ENCODE measurements at regions not wholly inside any gene's neighbourhood (a gene's known extent, or its start where the extent isn't known, plus 50 kb on each side); places are given as distances from the start of the nearest gene placed in this dataset.

DNA sequence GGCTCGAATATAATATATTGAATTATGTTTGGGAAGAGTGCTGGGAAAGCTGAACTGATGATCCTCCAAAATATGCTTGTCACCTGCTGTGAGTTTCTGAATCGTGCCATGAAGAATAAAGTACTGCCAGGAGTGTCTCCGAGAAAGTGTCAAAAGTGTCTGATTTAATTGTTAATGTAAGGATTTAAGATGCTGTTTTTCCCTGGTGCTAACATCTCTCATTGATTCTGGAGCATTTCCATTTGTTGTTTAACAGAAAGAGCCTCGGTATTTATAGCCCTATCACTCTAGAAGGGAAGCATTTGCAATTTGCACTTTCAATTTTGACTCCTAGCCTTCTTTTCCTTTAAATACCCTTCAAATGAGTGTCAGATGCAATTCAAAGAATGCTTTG is 342.2 kb downstream of the RND3 start:
- Histone ChIP-seq H2BK120ac (ENCODE audit: low read depth, low read length, poor library complexity, severe bottlenecking) (no peak overlapping the region), H3K56ac (ENCODE audit: insufficient read length, low read depth, low read length) (no peak overlapping the region), H2BK15ac (ENCODE audit: low read depth, low read length) (no peak overlapping the region), H3K23ac (ENCODE audit: insufficient read length, low read depth, low read length) (no peak overlapping the region), H3K4me1 (ENCODE audit: insufficient read depth, low read length) (no peaks in the 10 kb centered on the region), H2AK5ac (ENCODE audit: insufficient read length, low read length) (no peak overlapping the region), H3K18ac (ENCODE audit: insufficient read length, low read depth, low read length) (no peak overlapping the region), H3K9me3 (ENCODE audit: control insufficient read depth, low read depth, low read length) (peaks cover 12% of the 10 kb centered on the region), H3T11ph (ENCODE audit: low read length) (no peak overlapping the region), H4K8ac (replicated peaks; ENCODE audit: insufficient read length, low read depth, low read length) (no peak overlapping the region), H3K4me2 (ENCODE audit: insufficient read depth, insufficient read length, low read length) (no peak overlapping the region), H2AFZ (ENCODE audit: low read length) (no peak overlapping the region), H3K4ac (ENCODE audit: low read depth, low read length) (no peak overlapping the region), H3K23me2 (ENCODE audit: insufficient read length, low read depth, low read length, poor library complexity, severe bottlenecking) (no peaks in the 10 kb centered on the region), H4K91ac (ENCODE audit: insufficient read length, low read depth, low read length) (no peak overlapping the region), H4K5ac (ENCODE audit: insufficient read length, low read depth, low read length) (no peak overlapping the region), H3K9ac (ENCODE audit: extremely low read depth, insufficient read length, low read length) (no peak overlapping the region), H2BK20ac (ENCODE audit: low read depth, low read length, poor library complexity, severe bottlenecking) (no peak overlapping the region), H2BK12ac (ENCODE audit: insufficient read length, low read depth, low read length) (no peak overlapping the region), H3K27me3 (ENCODE audit: insufficient read depth, low read length) (no peaks in the 10 kb centered on the region), H2BK5ac (ENCODE audit: insufficient read length, low read length) (no peak overlapping the region), H3K79me2 (ENCODE audit: insufficient read depth, low read length) (no peaks in the 10 kb centered on the region), H4K20me1 (ENCODE audit: control insufficient read depth, insufficient read depth, insufficient read length) (no peaks in the 10 kb centered on the region), H3K14ac (ENCODE audit: insufficient read depth, low read length) (no peak overlapping the region), H3K79me1 (ENCODE audit: insufficient read depth, low read depth, low read length, poor library complexity, severe bottlenecking) (no peaks in the 10 kb centered on the region), H3K27ac (ENCODE audit: insufficient read length, low read depth, low read length) (no peak overlapping the region)
- TF ChIP-seq, protein P1, sequence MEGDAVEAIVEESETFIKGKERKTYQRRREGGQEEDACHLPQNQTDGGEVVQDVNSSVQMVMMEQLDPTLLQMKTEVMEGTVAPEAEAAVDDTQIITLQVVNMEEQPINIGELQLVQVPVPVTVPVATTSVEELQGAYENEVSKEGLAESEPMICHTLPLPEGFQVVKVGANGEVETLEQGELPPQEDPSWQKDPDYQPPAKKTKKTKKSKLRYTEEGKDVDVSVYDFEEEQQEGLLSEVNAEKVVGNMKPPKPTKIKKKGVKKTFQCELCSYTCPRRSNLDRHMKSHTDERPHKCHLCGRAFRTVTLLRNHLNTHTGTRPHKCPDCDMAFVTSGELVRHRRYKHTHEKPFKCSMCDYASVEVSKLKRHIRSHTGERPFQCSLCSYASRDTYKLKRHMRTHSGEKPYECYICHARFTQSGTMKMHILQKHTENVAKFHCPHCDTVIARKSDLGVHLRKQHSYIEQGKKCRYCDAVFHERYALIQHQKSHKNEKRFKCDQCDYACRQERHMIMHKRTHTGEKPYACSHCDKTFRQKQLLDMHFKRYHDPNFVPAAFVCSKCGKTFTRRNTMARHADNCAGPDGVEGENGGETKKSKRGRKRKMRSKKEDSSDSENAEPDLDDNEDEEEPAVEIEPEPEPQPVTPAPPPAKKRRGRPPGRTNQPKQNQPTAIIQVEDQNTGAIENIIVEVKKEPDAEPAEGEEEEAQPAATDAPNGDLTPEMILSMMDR (conservative IDR thresholded peaks at IDR 0.05), result no peak
- Mint-ChIP-seq H3K4me1 (no peaks in the 10 kb centered on the region), H3K36me3 (ENCODE audit: insufficient read depth in 1 of 3, low read depth in 3 of 3) (peaks cover 16 to 23% (median 17%) of the 10 kb centered on the region in 3 experiments), H3K9me3 (peaks cover 22 to 27% of the 10 kb centered on the region in 2 experiments), H3K4me3 (no peak overlapping the region), H3K27me3 (ENCODE audit: low read depth) (no peaks in the 10 kb centered on the region), H3K27ac (no peak overlapping the region)
- no CpG with 5 or more reads among the region's 4 CpGs for WGBS (ENCODE audit: extremely low coverage, insufficient read length, low lambda C conversion rate)
- DNase-seq, result no peak
